Adrenal gland (tissue), 5 donors: ENCODE measurements at regions not wholly inside any gene's neighbourhood (a gene's known extent, or its start where the extent isn't known, plus 50 kb on each side); places are given as distances from the start of the nearest gene placed in this dataset.

Experiments used
- POLR2A ChIP-seq, 2 donors: fragments of 450-650 bp; IDR thresholded peaks; one replicate each; pipeline ENCODE4 v1.6.1; 2017; ENCODE audit warnings: antibody characterized with exemption in 2 of 2, mild to moderate bottlenecking in 2 of 2, moderate library complexity in 1 of 2
- TF ChIP-seq, protein P1 (sequence below), 6 experiments: fragments of 450-650 bp in 4 of 6; fragments of 200-600 bp in 2 of 6; sonication (generic) in 1 of 6; IDR thresholded peaks; 1 replicate in 5 of 6; 2 replicates in 1 of 6; pipeline versions ENCODE4 v1.5.1 to v1.8.0; 2016 to 2021; ENCODE audit warnings: antibody characterized with exemption in 6 of 6, mild to moderate bottlenecking in 2 of 6, moderate library complexity in 1 of 6
- donor health status: DM: no; HTN: no; CAD: no.

DNA sequence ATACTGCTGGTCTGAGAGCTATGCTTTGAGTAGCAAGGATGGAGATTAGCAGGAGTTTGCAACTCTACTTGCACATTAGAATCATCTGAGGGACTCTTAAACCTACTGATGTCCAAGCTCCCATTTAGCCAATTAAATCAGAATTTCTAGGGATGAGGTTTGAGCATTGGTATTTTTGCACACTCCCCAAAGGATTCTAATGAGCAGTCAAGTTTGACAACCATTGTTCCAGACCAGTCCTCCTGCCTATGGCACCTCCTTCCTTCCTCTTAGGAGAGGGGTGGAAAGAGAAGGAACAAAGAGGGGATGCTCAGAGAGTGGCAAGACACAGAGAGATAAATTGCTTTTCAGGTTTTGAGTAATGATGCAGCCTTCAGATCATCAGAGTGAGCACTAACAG is 275.5 kb upstream of the ROPN1 start:
- TF ChIP-seq, protein P1, sequence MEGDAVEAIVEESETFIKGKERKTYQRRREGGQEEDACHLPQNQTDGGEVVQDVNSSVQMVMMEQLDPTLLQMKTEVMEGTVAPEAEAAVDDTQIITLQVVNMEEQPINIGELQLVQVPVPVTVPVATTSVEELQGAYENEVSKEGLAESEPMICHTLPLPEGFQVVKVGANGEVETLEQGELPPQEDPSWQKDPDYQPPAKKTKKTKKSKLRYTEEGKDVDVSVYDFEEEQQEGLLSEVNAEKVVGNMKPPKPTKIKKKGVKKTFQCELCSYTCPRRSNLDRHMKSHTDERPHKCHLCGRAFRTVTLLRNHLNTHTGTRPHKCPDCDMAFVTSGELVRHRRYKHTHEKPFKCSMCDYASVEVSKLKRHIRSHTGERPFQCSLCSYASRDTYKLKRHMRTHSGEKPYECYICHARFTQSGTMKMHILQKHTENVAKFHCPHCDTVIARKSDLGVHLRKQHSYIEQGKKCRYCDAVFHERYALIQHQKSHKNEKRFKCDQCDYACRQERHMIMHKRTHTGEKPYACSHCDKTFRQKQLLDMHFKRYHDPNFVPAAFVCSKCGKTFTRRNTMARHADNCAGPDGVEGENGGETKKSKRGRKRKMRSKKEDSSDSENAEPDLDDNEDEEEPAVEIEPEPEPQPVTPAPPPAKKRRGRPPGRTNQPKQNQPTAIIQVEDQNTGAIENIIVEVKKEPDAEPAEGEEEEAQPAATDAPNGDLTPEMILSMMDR (IDR thresholded peaks at IDR 0.05): no peak
- no peak for TF ChIP-seq POLR2A (IDR thresholded peaks at IDR 0.05)
